GM23338 (cell line): ENCODE measurements at regions not wholly inside any gene's neighbourhood (a gene's known extent, or its start where the extent isn't known, plus 50 kb on each side); places are given as distances from the start of the nearest gene placed in this dataset.

Source experiments
- ATAC-seq: fragments of 200-7000 bp; cut with Tn5 transposase; 3 replicates; pipeline ENCODE4 v1.9.1; 2020
- DNase-seq: peaks from one replicate; pipeline ENCODE4 v3.0.0-alpha.2; 2015; ENCODE audit warnings: low spot score
- H2AFZ ChIP-seq: fragments of 200-600 bp; sonication (generic); 2 replicates; pipeline ENCODE4 v1.8.0; 2016; ENCODE audit warnings: antibody characterized with exemption, mild to moderate bottlenecking, moderate library complexity
- H3F3A ChIP-seq: fragments of 200-600 bp; sonication (generic); replicated peaks from 2 replicates; pipeline ENCODE4 v1.8.0; 2017; ENCODE audit warnings: antibody characterized with exemption, mixed run types, low read depth
- H3K27ac ChIP-seq: fragments of 200-600 bp; sonication (generic); 2 replicates; pipeline ENCODE4 v1.6.1; 2016; ENCODE audit warnings: low read depth
- H3K27me3 ChIP-seq: fragments of 200-600 bp; sonication (generic); 2 replicates; pipeline ENCODE4 v1.8.0; 2016; ENCODE audit warnings: mild to moderate bottlenecking, mixed run types, moderate library complexity; ENCODE audit not compliant: insufficient read depth
- H3K36me3 ChIP-seq: fragments of 200-600 bp; sonication (generic); 2 replicates; pipeline ENCODE4 v1.8.0; 2016; ENCODE audit warnings: mild to moderate bottlenecking; ENCODE audit not compliant: insufficient read depth
- H3K4me1 ChIP-seq: fragments of 200-600 bp; sonication (generic); 2 replicates; pipeline ENCODE4 v1.8.0; 2016; ENCODE audit warnings: mild to moderate bottlenecking, moderate library complexity; ENCODE audit not compliant: insufficient read depth
- H3K4me2 ChIP-seq: fragments of 200-600 bp; sonication (generic); 2 replicates; pipeline ENCODE4 v1.7.1; 2017; ENCODE audit warnings: mixed run types
- H3K4me3 ChIP-seq: fragments of 200-600 bp; sonication (generic); 2 replicates; pipeline ENCODE4 v1.6.1; 2016; ENCODE audit warnings: mixed run types
- H3K79me2 ChIP-seq: fragments of 200-600 bp; sonication (generic); replicated peaks from 2 replicates; pipeline ENCODE4 v1.8.0; 2017; ENCODE audit warnings: mild to moderate bottlenecking; ENCODE audit not compliant: insufficient read depth
- H3K9me2 ChIP-seq: fragments of 200-600 bp; sonication (generic); 2 replicates; pipeline ENCODE4 v1.8.0; 2017; ENCODE audit not compliant: insufficient read depth
- H4K20me1 ChIP-seq: fragments of 200-600 bp; sonication (generic); replicated peaks from 2 replicates; pipeline ENCODE4 v1.8.0; 2017; ENCODE audit warnings: mild to moderate bottlenecking; ENCODE audit not compliant: insufficient read depth
- H3K27ac Mint-ChIP-seq: 2 replicates; pipeline ENCODE4 v1.8.0; 2020; ENCODE audit warnings: inconsistent platforms, mild to moderate bottlenecking, moderate library complexity, mixed read lengths
- H3K27me3 Mint-ChIP-seq: 3 replicates; pipeline ENCODE4 v1.8.0; 2022; ENCODE audit warnings: low read depth, mild to moderate bottlenecking, moderate library complexity, mixed read lengths, inconsistent platforms; ENCODE audit not compliant: insufficient read depth, poor library complexity
- H3K36me3 Mint-ChIP-seq: 3 replicates; pipeline ENCODE4 v1.8.0; 2021; ENCODE audit warnings: low read depth, mild to moderate bottlenecking, inconsistent platforms, moderate library complexity, mixed read lengths
- H3K4me1 Mint-ChIP-seq: 3 replicates; pipeline ENCODE4 v1.8.0; 2020; ENCODE audit warnings: mild to moderate bottlenecking, inconsistent platforms, mixed read lengths
- H3K4me3 Mint-ChIP-seq: 3 replicates; pipeline ENCODE4 v1.8.0; 2021; ENCODE audit warnings: moderate library complexity, mild to moderate bottlenecking, inconsistent platforms, mixed read lengths
- H3K9me3 Mint-ChIP-seq: 3 replicates; pipeline ENCODE4 v1.8.0; 2020; ENCODE audit warnings: moderate library complexity, mild to moderate bottlenecking, inconsistent platforms, mixed read lengths
- CREB1 ChIP-seq: fragments of 250-450 bp; sonication (Bioruptor Pico); IDR thresholded peaks from 2 replicates; pipeline ENCODE4 v1.5.0; 2020; ENCODE audit warnings: low read depth, mild to moderate bottlenecking, moderate library complexity
- CTCF ChIP-seq, 2 experiments: fragments of 200-600 bp in 1 of 2; sonication (generic) in 1 of 2; conservative IDR thresholded peaks; 2 replicates each; pipeline versions ENCODE4 v1.5.1 to v1.6.1; 2016 to 2017; ENCODE audit warnings: antibody characterized with exemption in 2 of 2, low read depth in 2 of 2, mild to moderate bottlenecking in 2 of 2, moderate library complexity in 1 of 2
- ETS1 ChIP-seq: IDR thresholded peaks from 2 replicates; pipeline ENCODE4 v1.6.1; 2016; ENCODE audit warnings: antibody characterized with exemption
- EZH2 ChIP-seq: fragments of 200-600 bp; sonication (generic); IDR thresholded peaks from one replicate; pipeline ENCODE4 v1.8.0; 2017; ENCODE audit warnings: antibody characterized with exemption, mild to moderate bottlenecking, low read depth; ENCODE audit not compliant: unreplicated experiment
- EZH2phosphoT487 ChIP-seq: fragments of 200-600 bp; sonication (generic); IDR thresholded peaks from one replicate; pipeline ENCODE4 v1.8.1; 2018; ENCODE audit warnings: antibody characterized with exemption; ENCODE audit not compliant: unreplicated experiment
- JUNB ChIP-seq: IDR thresholded peaks from one replicate; pipeline ENCODE4 v1.6.1; 2016; ENCODE audit warnings: antibody characterized with exemption; ENCODE audit not compliant: unreplicated experiment
- NANOG ChIP-seq: IDR thresholded peaks from 2 replicates; pipeline ENCODE4 v1.6.1; 2016; ENCODE audit warnings: antibody characterized with exemption, borderline replicate concordance
- POLR2AphosphoS5 ChIP-seq: IDR thresholded peaks from 2 replicates; pipeline ENCODE4 v1.6.1; 2016; ENCODE audit warnings: antibody characterized with exemption, low read depth
- STAT1 ChIP-seq: IDR thresholded peaks from one replicate; pipeline ENCODE4 v1.6.1; 2016; ENCODE audit warnings: antibody characterized with exemption; ENCODE audit not compliant: unreplicated experiment
- ZNF114 ChIP-seq: fragments of 250-450 bp; sonication (Bioruptor Pico); IDR thresholded peaks from 2 replicates; pipeline ENCODE4 v1.5.0; 2020; ENCODE audit warnings: mild to moderate bottlenecking, moderate library complexity
- ZNF331 ChIP-seq: fragments of 250-450 bp; sonication (Bioruptor Pico); IDR thresholded peaks from 2 replicates; pipeline ENCODE4 v1.5.0; 2020; ENCODE audit warnings: low read depth, mild to moderate bottlenecking, moderate library complexity
- ZNF462 ChIP-seq: fragments of 250-450 bp; sonication (Bioruptor Pico); IDR thresholded peaks from 2 replicates; pipeline ENCODE4 v1.5.0; 2020; ENCODE audit warnings: mild to moderate bottlenecking, moderate library complexity

GRCh38 chr2:66802877-66803276 is 368.0 kb downstream of the MEIS1 start:
- Histone ChIP-seq H3K27ac (no peak overlapping the region), H3K9me2 (no peaks in the 10 kb centered on the region), H3K36me3 (no peaks in the 10 kb centered on the region), H3K79me2 (no peaks in the 10 kb centered on the region), H3F3A (no peaks in the 10 kb centered on the region), H3K27me3 (no peaks in the 10 kb centered on the region), H3K4me2 (no peak overlapping the region), H3K4me3 (no peak overlapping the region), H3K4me1 (peaks cover 10% of the 10 kb centered on the region), H4K20me1 (no peaks in the 10 kb centered on the region), H2AFZ (no peak overlapping the region)
- no peaks in the 10 kb centered on the region for H3K9me3 Mint-ChIP-seq
- ATAC-seq, result no peak
- no peak for TF ChIP-seq JUNB
- peaks cover 13% of the 10 kb centered on the region; the same call in 2 of the 3 replicates for H3K4me1 Mint-ChIP-seq
- H3K27me3 Mint-ChIP-seq, result no peaks in the 10 kb centered on the region
- DNase-seq, result no peak
- no peak overlapping the region for H3K27ac Mint-ChIP-seq
- H3K36me3 Mint-ChIP-seq, result no peaks in the 10 kb centered on the region
- H3K4me3 Mint-ChIP-seq, result no peak overlapping the region

GRCh38 chr2:66803726-66804125 is 368.8 kb downstream of the MEIS1 start:
- H3K27ac Mint-ChIP-seq, result no peak overlapping the region
- Histone ChIP-seq H3K27ac (no peak overlapping the region), H3K4me2 (no peak overlapping the region), H3K36me3 (no peaks in the 10 kb centered on the region), H3K27me3 (no peaks in the 10 kb centered on the region), H3K79me2 (no peaks in the 10 kb centered on the region), H3K4me1 (peaks cover 10% of the 10 kb centered on the region), H3F3A (no peaks in the 10 kb centered on the region), H3K9me2 (no peaks in the 10 kb centered on the region), H2AFZ (no peak overlapping the region), H3K4me3 (no peak overlapping the region), H4K20me1 (no peaks in the 10 kb centered on the region)
- ATAC-seq (no peak), DNase-seq (no peak)
- no peaks in the 10 kb centered on the region for H3K36me3 Mint-ChIP-seq
- no peaks in the 10 kb centered on the region for H3K9me3 Mint-ChIP-seq
- no peaks in the 10 kb centered on the region for H3K27me3 Mint-ChIP-seq
- no peak overlapping the region for H3K4me3 Mint-ChIP-seq
- peaks cover 13% of the 10 kb centered on the region; the same call in 2 of the 3 replicates for H3K4me1 Mint-ChIP-seq
- no peak for TF ChIP-seq CREB1 (CRISPR knock-in tag)
- no peak for TF ChIP-seq ZNF462 (CRISPR knock-in tag)
- TF ChIP-seq ETS1, result no peak
- no peak for TF ChIP-seq STAT1
- TF ChIP-seq ZNF331, result no peak
- TF ChIP-seq CTCF (conservative IDR thresholded peaks at IDR 0.05; ENCODE audit: low read depth in 2 of 2), result no peak
- TF ChIP-seq EZH2phosphoT487, result no peak
- TF ChIP-seq ZNF114 (CRISPR knock-in tag), result no peak
- no peak for TF ChIP-seq EZH2
- TF ChIP-seq NANOG, result no peak
- no peak for TF ChIP-seq JUNB
- TF ChIP-seq POLR2AphosphoS5, result no peak
